OCI-M2 (cell line): ENCODE measurements at regions not wholly inside any gene's neighbourhood (a gene's known extent, or its start where the extent isn't known, plus 50 kb on each side); places are given as distances from the start of the nearest gene placed in this dataset.

Experiments used
- DNase-seq: peaks from one replicate; lab custom pipeline; 2025; ENCODE audit not compliant: unreplicated experiment; lab: John Stamatoyannopoulos, UW

GRCh38 chr6:103236923-103237322 lies 1622.8 kb downstream of the HACE1 start:
- DNase-seq: no peak

- no peak for DNase-seq
Observed at GRCh38 chr6:103231181-103231580, 1628.5 kb downstream of the HACE1 start.

GRCh38 chr6:103215847-103216246 lies 1643.9 kb downstream of the HACE1 start:
- DNase-seq: no peak

- DNase-seq: no peak
Observed at GRCh38 chr6:103210686-103211085, 1649.0 kb downstream of the HACE1 start.

- no peak for DNase-seq
Observed at GRCh38 chr6:103198386-103198785, 1661.3 kb downstream of the HACE1 start.

- no peak for DNase-seq
Observed at GRCh38 chr6:103193413-103193812, 1666.3 kb downstream of the HACE1 start.

- DNase-seq: no peak
Observed at GRCh38 chr6:103191391-103192093, 1668.2 kb downstream of the HACE1 start.

GRCh38 chr6:103184776-103185175 lies 1674.9 kb downstream of the HACE1 start:
- DNase-seq: no peak

GRCh38 chr6:103183831-103184411 lies 1675.8 kb downstream of the HACE1 start:
- no peak for DNase-seq

GRCh38 chr6:103178193-103178592 lies 1681.5 kb downstream of the HACE1 start:
- no peak for DNase-seq

- no peak for DNase-seq
Observed at GRCh38 chr6:103177791-103178190, 1681.9 kb downstream of the HACE1 start.

GRCh38 chr6:103175056-103175455 lies 1684.7 kb downstream of the HACE1 start:
- DNase-seq: no peak

- DNase-seq: no peak
Observed at GRCh38 chr6:103167345-103168071, 1692.2 kb downstream of the HACE1 start.

- no peak for DNase-seq
Observed at GRCh38 chr6:103154779-103155572, 1704.7 kb downstream of the HACE1 start.

- no peak for DNase-seq
Observed at GRCh38 chr6:103153016-103153415, 1706.7 kb downstream of the HACE1 start.

- DNase-seq: no peak
Observed at GRCh38 chr6:103142902-103143301, 1716.8 kb downstream of the HACE1 start.

GRCh38 chr6:103140308-103141027 lies 1719.3 kb downstream of the HACE1 start:
- DNase-seq: no peak

GRCh38 chr6:103139377-103139776 lies 1720.3 kb downstream of the HACE1 start:
- DNase-seq: no peak

- DNase-seq: no peak
Observed at GRCh38 chr6:103124471-103124870, 1731.0 kb downstream of the GRIK2 start.

- DNase-seq: no peak
Observed at GRCh38 chr6:103122766-103123601, 1729.5 kb downstream of the GRIK2 start.
